ENCODE measurements at regions not wholly inside any gene's neighbourhood (a gene's known extent, or its start where the extent isn't known, plus 50 kb on each side); places are given as distances from the start of the nearest gene placed in this dataset.
"Not testable (repeated sequence)": the region's sequence is repeated elsewhere in the genome, so short reads cannot be mapped to it uniquely, and the experiment has no call there.

DNA sequence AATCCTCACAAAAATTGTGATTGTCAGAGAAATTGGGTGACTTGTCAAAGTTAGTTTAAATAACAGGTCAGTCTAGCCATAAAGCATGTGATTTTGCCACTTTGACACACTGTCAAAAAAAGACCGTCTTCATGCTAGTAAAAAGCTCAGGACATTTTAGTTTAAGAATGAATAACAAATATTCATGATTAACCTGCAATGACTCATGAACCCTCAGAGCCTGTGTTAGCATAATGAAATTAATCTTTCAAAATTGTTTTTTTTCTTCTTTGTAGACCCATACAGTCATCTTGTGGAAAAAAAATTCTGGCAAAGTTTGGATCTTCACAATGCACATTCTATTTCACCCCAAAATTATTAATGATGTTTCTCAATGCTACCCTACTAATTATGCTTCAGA, 255.2 kb upstream of the POT1 start:
- H3K27ac ChIP-seq (ENCODE audit: control insufficient read depth, insufficient read depth, low read length), result no peak overlapping the region
- H3K9me1 ChIP-seq (ENCODE audit: control insufficient read depth, extremely low read depth, insufficient read depth, low read length), result no peaks in the 10 kb centered on the region
- H3K4me3 ChIP-seq (ENCODE audit: control insufficient read depth in 2 of 3, extremely low read depth in 1 of 3, insufficient read depth in 2 of 3, low read depth in 1 of 3, low read length in 3 of 3), result no peak overlapping the region
- H3K4me1 ChIP-seq (ENCODE audit: control insufficient read depth, extremely low read depth, insufficient read depth, low read length), result no peaks in the 10 kb centered on the region
- no peaks in the 10 kb centered on the region for H3K27me3 ChIP-seq (ENCODE audit: control insufficient read depth, extremely low read depth, insufficient read depth, low read length)
- H3K9me3 ChIP-seq (ENCODE audit: control insufficient read depth, low read depth, low read length), result no peaks in the 10 kb centered on the region
- H3K9ac ChIP-seq (ENCODE audit: control insufficient read depth, extremely low read depth, insufficient read depth, low read length), result no peak overlapping the region
- no peaks in the 10 kb centered on the region for H3K36me3 ChIP-seq (ENCODE audit: control insufficient read depth in 2 of 2, extremely low read depth in 1 of 2, insufficient read depth in 2 of 2, low read length in 2 of 2)
- TF ChIP-seq, protein P1, sequence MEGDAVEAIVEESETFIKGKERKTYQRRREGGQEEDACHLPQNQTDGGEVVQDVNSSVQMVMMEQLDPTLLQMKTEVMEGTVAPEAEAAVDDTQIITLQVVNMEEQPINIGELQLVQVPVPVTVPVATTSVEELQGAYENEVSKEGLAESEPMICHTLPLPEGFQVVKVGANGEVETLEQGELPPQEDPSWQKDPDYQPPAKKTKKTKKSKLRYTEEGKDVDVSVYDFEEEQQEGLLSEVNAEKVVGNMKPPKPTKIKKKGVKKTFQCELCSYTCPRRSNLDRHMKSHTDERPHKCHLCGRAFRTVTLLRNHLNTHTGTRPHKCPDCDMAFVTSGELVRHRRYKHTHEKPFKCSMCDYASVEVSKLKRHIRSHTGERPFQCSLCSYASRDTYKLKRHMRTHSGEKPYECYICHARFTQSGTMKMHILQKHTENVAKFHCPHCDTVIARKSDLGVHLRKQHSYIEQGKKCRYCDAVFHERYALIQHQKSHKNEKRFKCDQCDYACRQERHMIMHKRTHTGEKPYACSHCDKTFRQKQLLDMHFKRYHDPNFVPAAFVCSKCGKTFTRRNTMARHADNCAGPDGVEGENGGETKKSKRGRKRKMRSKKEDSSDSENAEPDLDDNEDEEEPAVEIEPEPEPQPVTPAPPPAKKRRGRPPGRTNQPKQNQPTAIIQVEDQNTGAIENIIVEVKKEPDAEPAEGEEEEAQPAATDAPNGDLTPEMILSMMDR (optimal IDR thresholded peaks at IDR 0.05 in 1 of 3, IDR thresholded peaks at IDR 0.05 in 1 of 3, conservative IDR thresholded peaks at IDR 0.05 in 1 of 3; ENCODE audit: extremely low read depth in 1 of 3, insufficient read depth in 2 of 3, low read length in 3 of 3), result no peak
- TF ChIP-seq EZH2 (IDR thresholded peaks at IDR 0.05; ENCODE audit: low read length), result no peak
- no peak overlapping the region for H3K4me2 ChIP-seq (ENCODE audit: control insufficient read depth, extremely low read depth, insufficient read depth, low read depth, low read length)
- H3K79me2 ChIP-seq (ENCODE audit: control insufficient read depth, insufficient read depth, low read length), result no peaks in the 10 kb centered on the region
- DNase-seq (ENCODE audit: low read depth, low spot score) (no peak), FAIRE-seq (no peak)
- H4K20me1 ChIP-seq (ENCODE audit: control insufficient read depth, extremely low read depth, insufficient read depth, low read length), result no peaks in the 10 kb centered on the region
- H2AFZ ChIP-seq (ENCODE audit: control insufficient read depth, low read length), result no peak overlapping the region
- dilution Hi-C loops (cut with MboI; ENCODE audit: extremely low pct_ligation_motif_present, low sequenced_read_pairs), result no loop called here

DNA sequence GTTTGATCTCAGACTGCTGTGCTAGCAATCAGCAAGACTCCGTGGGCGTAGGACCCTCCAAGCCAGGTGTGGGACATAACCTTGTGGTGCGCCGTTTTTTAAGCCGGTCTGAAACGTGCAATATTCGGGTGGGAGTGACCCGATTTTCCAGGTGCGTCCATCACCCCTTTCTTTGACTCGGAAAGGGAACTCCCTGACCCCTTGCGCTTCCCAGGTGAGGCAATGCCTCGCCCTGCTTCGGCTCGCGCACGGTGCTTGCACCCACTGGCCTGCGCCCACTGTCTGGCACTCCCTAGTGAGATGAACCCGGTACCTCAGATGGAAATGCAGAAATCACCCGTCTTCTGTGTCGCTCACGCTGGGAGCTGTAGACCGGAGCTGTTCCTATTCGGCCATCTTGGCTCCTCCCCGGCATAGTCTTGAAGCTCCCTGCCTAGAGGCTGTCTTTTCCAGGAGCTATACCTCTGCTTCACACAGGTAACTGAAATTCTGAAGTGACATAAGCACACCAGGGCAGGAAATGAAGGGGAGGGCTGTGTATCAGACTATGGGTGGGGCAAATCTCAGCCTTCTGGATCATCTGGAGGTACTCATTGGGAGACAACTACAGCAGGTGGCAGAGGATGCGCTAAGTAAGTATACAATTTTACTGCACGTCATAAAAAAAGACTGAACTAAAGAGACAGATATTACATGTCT, 252.1 kb upstream of the POT1 start:
- H3K79me2 ChIP-seq (ENCODE audit: control insufficient read depth, insufficient read depth, low read length); H3K9me3 ChIP-seq (ENCODE audit: control insufficient read depth, low read depth, low read length); DNase-seq (ENCODE audit: low read depth, low spot score); H3K27ac ChIP-seq (ENCODE audit: control insufficient read depth, insufficient read depth, low read length); H3K9me1 ChIP-seq (ENCODE audit: control insufficient read depth, extremely low read depth, insufficient read depth, low read length); H2AFZ ChIP-seq (ENCODE audit: control insufficient read depth, low read length); FAIRE-seq; H3K4me3 ChIP-seq (ENCODE audit: control insufficient read depth in 2 of 3, extremely low read depth in 1 of 3, insufficient read depth in 2 of 3, low read depth in 1 of 3, low read length in 3 of 3); H4K20me1 ChIP-seq (ENCODE audit: control insufficient read depth, extremely low read depth, insufficient read depth, low read length); H3K4me1 ChIP-seq (ENCODE audit: control insufficient read depth, extremely low read depth, insufficient read depth, low read length); H3K27me3 ChIP-seq (ENCODE audit: control insufficient read depth, extremely low read depth, insufficient read depth, low read length); H3K9ac ChIP-seq (ENCODE audit: control insufficient read depth, extremely low read depth, insufficient read depth, low read length); dilution Hi-C loops (cut with MboI; ENCODE audit: extremely low pct_ligation_motif_present, low sequenced_read_pairs); H3K36me3 ChIP-seq (ENCODE audit: control insufficient read depth in 2 of 2, extremely low read depth in 1 of 2, insufficient read depth in 2 of 2, low read length in 2 of 2); H3K4me2 ChIP-seq (ENCODE audit: control insufficient read depth, extremely low read depth, insufficient read depth, low read depth, low read length): not testable (repeated sequence)

DNA sequence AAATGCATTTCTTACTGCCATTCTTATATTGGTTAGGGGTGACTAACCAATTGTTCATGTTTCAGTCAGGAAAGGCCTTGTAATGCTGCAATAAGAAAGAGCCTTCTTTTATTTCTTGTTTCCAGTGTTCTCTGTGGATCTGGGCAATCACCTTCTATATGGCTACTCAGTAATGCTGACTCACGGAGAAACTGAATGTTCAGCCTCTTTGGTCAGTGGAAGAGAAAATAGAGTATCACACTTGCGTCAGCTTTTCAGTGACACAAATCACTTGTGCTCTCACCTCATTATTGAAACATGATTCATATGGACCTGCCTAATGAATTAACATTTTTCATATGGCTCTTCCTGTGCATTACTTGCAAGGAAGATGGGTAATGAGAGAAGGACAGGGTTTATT, 243.9 kb upstream of the POT1 start:
- dilution Hi-C loops (cut with MboI; ENCODE audit: extremely low pct_ligation_motif_present, low sequenced_read_pairs), result no loop called here
- Histone ChIP-seq H2AFZ (ENCODE audit: control insufficient read depth, low read length) (no peak overlapping the region), H3K79me2 (ENCODE audit: control insufficient read depth, insufficient read depth, low read length) (no peaks in the 10 kb centered on the region), H3K4me1 (ENCODE audit: control insufficient read depth, extremely low read depth, insufficient read depth, low read length) (no peaks in the 10 kb centered on the region), H3K9me1 (ENCODE audit: control insufficient read depth, extremely low read depth, insufficient read depth, low read length) (no peaks in the 10 kb centered on the region), H3K9me3 (ENCODE audit: control insufficient read depth, low read depth, low read length) (no peaks in the 10 kb centered on the region), H3K27me3 (ENCODE audit: control insufficient read depth, extremely low read depth, insufficient read depth, low read length) (no peaks in the 10 kb centered on the region), H3K4me3 (ENCODE audit: control insufficient read depth in 2 of 3, extremely low read depth in 1 of 3, insufficient read depth in 2 of 3, low read depth in 1 of 3, low read length in 3 of 3) (no peak overlapping the region), H3K4me2 (ENCODE audit: control insufficient read depth, extremely low read depth, insufficient read depth, low read depth, low read length) (no peak overlapping the region), H3K9ac (ENCODE audit: control insufficient read depth, extremely low read depth, insufficient read depth, low read length) (no peak overlapping the region), H3K27ac (ENCODE audit: control insufficient read depth, insufficient read depth, low read length) (no peak overlapping the region), H3K36me3 (ENCODE audit: control insufficient read depth in 2 of 2, extremely low read depth in 1 of 2, insufficient read depth in 2 of 2, low read length in 2 of 2) (no peaks in the 10 kb centered on the region), H4K20me1 (ENCODE audit: control insufficient read depth, extremely low read depth, insufficient read depth, low read length) (no peaks in the 10 kb centered on the region)
- FAIRE-seq (no peak), DNase-seq (ENCODE audit: low read depth, low spot score) (no peak)
- TF ChIP-seq, protein P1 (optimal IDR thresholded peaks at IDR 0.05 in 1 of 3, IDR thresholded peaks at IDR 0.05 in 1 of 3, conservative IDR thresholded peaks at IDR 0.05 in 1 of 3; ENCODE audit: extremely low read depth in 1 of 3, insufficient read depth in 2 of 3, low read length in 3 of 3), result no peak
- no peak for TF ChIP-seq EZH2 (IDR thresholded peaks at IDR 0.05; ENCODE audit: low read length)

Data from keratinocyte (primary cell).